ENCODE measurements at regions not wholly inside any gene's neighbourhood (a gene's known extent, or its start where the extent isn't known, plus 50 kb on each side); places are given as distances from the start of the nearest gene placed in this dataset.

DNA sequence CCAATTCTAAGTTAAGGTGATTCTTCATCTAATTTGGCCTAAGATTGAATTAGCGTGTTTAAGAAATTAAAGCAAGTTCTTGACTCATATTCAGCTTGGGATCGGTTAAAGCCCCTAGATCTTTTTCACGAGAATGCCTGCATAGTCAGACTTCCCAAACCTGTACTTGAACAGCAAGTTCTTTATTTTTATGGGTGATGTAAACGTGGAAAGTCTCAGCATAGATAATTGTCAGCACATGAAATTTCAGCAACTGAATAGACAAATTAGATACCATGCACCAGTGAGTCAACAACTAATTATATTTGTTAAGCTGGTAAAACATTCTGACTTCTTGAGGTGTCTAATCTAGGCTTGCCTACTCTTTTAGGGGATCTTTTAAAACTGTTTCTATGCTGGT, 183.1 kb upstream of the TNFAIP3 start:
- DNase-seq (no peak), FAIRE-seq (no peak), ATAC-seq (no peak)
- H3K27me3 ChIP-seq = no peaks in the 10 kb centered on the region
- peaks cover 0 to 6% (median 0%) of the 10 kb centered on the region in 3 donors for H3K4me1 ChIP-seq
- no peak overlapping the region for H3K4me3 ChIP-seq
- H3K9me3 ChIP-seq = no peaks in the 10 kb centered on the region
- TF ChIP-seq, protein P1, sequence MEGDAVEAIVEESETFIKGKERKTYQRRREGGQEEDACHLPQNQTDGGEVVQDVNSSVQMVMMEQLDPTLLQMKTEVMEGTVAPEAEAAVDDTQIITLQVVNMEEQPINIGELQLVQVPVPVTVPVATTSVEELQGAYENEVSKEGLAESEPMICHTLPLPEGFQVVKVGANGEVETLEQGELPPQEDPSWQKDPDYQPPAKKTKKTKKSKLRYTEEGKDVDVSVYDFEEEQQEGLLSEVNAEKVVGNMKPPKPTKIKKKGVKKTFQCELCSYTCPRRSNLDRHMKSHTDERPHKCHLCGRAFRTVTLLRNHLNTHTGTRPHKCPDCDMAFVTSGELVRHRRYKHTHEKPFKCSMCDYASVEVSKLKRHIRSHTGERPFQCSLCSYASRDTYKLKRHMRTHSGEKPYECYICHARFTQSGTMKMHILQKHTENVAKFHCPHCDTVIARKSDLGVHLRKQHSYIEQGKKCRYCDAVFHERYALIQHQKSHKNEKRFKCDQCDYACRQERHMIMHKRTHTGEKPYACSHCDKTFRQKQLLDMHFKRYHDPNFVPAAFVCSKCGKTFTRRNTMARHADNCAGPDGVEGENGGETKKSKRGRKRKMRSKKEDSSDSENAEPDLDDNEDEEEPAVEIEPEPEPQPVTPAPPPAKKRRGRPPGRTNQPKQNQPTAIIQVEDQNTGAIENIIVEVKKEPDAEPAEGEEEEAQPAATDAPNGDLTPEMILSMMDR (IDR thresholded peaks at IDR 0.05) = no peak
- WGBS, 2 donors = 62 to 63% methylated on average over 4 of the region's 4 CpGs
- H3K36me3 ChIP-seq = no peaks in the 10 kb centered on the region
- intact Hi-C loops (cut with DNase I) = no loop called here
- H3K27ac ChIP-seq = no peak overlapping the region

DNA sequence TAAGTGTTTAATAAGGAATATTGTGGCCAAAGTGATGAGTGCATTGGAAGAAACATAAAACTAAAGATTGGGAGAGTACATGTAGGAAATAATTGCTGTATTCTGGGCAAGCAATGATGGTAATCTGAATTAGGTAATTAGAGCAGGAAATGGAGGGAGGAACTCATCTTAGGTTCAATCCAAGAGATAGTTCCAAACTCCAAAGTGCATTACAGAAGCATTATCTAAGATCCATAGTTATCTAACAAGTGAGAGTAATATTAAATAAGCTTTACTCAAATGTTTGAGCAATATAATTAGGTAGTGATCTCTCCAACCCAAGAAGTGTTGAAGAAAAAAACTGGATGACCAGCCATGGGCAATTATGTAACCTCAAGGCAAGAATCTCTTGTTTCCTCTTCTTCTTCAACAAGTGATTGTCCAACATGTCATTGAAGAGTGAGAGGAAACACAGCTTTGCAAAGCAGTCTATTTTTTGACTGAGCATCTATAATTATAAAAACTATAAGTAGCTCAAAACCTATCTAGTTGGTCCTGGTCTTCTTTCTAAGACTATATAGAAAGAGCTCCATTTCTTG, 181.2 kb upstream of the TNFAIP3 start:
- intact Hi-C loops (cut with DNase I) = no loop called here
- H3K36me3 ChIP-seq = no peaks in the 10 kb centered on the region
- peaks cover 0 to 2% (median 0%) of the 10 kb centered on the region in 3 donors for H3K4me1 ChIP-seq
- FAIRE-seq (no peak), ATAC-seq (no peak), DNase-seq (no peak)
- H3K4me3 ChIP-seq = no peak overlapping the region
- no peaks in the 10 kb centered on the region for H3K27me3 ChIP-seq
- TF ChIP-seq, protein P1 (IDR thresholded peaks at IDR 0.05) = no peak
- H3K27ac ChIP-seq = no peak overlapping the region
- no peaks in the 10 kb centered on the region for H3K9me3 ChIP-seq

DNA sequence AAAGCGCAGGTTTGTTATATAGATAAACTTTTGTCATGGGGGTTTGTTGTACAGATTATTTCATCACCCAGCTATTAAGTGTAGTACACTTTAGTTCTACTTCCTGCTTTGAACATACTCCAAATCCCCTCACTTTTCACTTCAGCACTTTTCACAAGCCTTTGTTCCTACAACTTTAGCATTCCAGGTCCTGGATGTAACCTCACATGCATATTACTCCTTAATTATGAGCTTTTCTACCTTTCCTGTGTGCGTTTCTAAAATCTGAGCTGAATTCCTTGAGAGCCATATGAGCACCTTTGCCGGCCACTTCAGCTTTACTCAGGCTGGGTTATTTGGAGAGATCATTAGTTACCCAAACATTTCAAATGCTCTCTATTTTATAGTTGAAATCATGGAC, 179.2 kb upstream of the TNFAIP3 start:
- 91 to 93% methylated on average over 3 of the region's 3 CpGs for WGBS, 2 donors
- TF ChIP-seq, protein P1 (IDR thresholded peaks at IDR 0.05) = no peak
- no peak for FAIRE-seq

DNA sequence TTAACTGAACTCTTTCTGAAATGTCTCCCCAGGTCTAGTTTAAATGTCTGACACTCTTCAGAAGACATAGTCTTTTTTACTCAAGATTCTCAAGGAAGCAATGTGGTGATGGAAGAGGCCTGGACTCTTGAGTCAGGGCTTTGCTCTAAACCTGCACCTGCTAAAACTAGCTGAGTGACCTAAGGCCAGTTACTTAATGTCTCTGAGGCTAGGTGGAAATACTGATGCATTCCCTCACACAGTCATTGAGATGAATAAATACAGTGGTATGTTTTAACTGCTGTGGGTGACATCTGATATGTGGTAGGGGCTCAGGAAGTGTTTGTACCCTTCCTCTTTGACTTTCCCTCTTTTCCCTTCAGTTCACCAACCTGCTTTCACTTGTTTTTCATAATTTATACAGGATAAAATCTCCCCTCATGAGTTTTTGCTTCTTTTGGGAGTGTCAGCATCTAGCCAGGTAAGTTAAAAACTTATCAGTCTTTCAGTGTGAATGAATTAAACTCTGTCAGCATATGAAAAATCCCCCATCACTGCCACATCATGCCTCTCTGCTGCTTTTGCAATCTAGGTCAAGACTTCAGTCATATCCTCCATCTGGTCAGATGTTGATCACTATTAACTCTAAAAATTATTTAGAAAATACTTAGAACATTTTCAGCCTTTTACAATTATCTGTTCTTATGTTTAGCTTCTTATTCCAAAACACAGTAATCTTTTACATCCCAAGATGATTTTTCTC, 178.7 kb upstream of the TNFAIP3 start:
- TF ChIP-seq, protein P1 (IDR thresholded peaks at IDR 0.05) = no peak
- DNase-seq (no peak), FAIRE-seq (no peak), ATAC-seq (no peak)
- H3K27ac ChIP-seq = no peak overlapping the region
- no peaks in the 10 kb centered on the region for H3K4me1 ChIP-seq
- intact Hi-C loops (cut with DNase I) = no loop called here
- H3K36me3 ChIP-seq = no peaks in the 10 kb centered on the region
- no peaks in the 10 kb centered on the region for H3K9me3 ChIP-seq
- no peak overlapping the region for H3K4me3 ChIP-seq
- no peaks in the 10 kb centered on the region for H3K27me3 ChIP-seq

More for the DNA sequence above, 179.2 kb upstream of the TNFAIP3 start:
- no peak for DNase-seq
- no peaks in the 10 kb centered on the region for H3K36me3 ChIP-seq
- H3K27ac ChIP-seq = no peak overlapping the region
- no peak overlapping the region for H3K4me3 ChIP-seq
- ATAC-seq = no peak
- no peaks in the 10 kb centered on the region for H3K27me3 ChIP-seq
- H3K9me3 ChIP-seq = no peaks in the 10 kb centered on the region
- intact Hi-C loops (cut with DNase I) = no loop called here
- no peaks in the 10 kb centered on the region for H3K4me1 ChIP-seq

DNA sequence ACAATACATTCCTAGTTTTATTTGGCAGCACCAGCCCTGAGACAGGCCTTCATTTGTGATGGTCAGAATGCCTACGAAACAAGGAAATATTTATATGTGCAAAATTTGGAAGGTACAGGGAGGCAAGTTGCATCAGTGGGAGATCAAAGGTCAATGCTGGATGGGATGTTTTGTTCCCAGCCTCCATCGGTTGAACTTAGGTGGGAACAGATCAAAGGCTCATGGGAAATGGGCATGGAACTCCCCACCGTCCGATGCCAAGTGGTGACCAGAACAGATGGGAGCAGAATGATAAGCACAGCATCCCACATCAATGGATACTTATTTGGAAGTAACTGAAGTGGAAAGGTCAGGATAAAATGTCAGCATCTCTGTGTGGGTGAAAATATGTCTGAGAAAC, 177.7 kb upstream of the TNFAIP3 start:
- Histone ChIP-seq H3K36me3 (no peaks in the 10 kb centered on the region), H3K27ac (no peak overlapping the region), H3K27me3 (no peaks in the 10 kb centered on the region), H3K4me3 (no peak overlapping the region), H3K4me1 (no peaks in the 10 kb centered on the region), H3K9me3 (no peaks in the 10 kb centered on the region)
- FAIRE-seq (no peak), ATAC-seq (no peak), DNase-seq (no peak)
- WGBS, 2 donors = 71 to 76% methylated on average over 4 of the region's 4 CpGs
- TF ChIP-seq, protein P1 (IDR thresholded peaks at IDR 0.05) = no peak
- intact Hi-C loops (cut with DNase I) = no loop called here
